ENCODE measurements at regions not wholly inside any gene's neighbourhood (a gene's known extent, or its start where the extent isn't known, plus 50 kb on each side); places are given as distances from the start of the nearest gene placed in this dataset.

DNA sequence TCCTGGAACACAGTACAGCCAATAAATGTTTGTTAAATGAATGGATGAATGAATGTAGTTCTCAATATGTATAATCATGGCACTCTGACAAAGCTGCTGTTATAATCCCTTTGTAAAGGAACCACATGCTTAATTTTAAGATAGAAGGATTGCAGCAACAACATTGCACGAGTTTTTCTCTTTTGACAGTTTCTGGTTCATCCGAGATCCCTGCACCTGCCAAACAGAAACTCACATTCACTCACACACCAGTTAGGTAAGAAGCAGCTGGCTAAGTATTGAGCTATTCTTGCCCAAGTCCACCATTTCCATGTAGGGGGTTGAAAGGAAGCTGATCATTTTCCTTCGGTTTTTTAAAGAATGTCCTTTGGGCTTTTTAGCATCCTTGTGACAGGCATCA, 133.7 kb upstream of the MAP1B start:
- peaks cover 0 to 8% of the 10 kb centered on the region in 2 donors for H3K27me3 Mint-ChIP-seq (ENCODE audit: low read depth in 2 of 2)
- H3K4me3 Mint-ChIP-seq, result no peak overlapping the region
- H3K9me3 Mint-ChIP-seq, result no peaks in the 10 kb centered on the region
- H3K27me3 ChIP-seq (ENCODE audit: control insufficient read depth, insufficient read depth, low read length), result no peaks in the 10 kb centered on the region
- no peak overlapping the region for H3K4me3 ChIP-seq (ENCODE audit: low read length)
- H3K4me1 Mint-ChIP-seq, result no peaks in the 10 kb centered on the region
- H3K9me3 ChIP-seq (ENCODE audit: control insufficient read depth, insufficient read depth, low read length), result no peaks in the 10 kb centered on the region
- ATAC-seq, result no peak
- H3K4me1 ChIP-seq (ENCODE audit: control insufficient read depth, insufficient read depth, low read length), result no peaks in the 10 kb centered on the region
- WGBS (ENCODE audit: insufficient coverage), result 82% methylated on average over 3 of the region's 3 CpGs
- H3K36me3 Mint-ChIP-seq, result no peaks in the 10 kb centered on the region
- H3K36me3 ChIP-seq (ENCODE audit: control insufficient read depth, insufficient read depth, low read length), result no peaks in the 10 kb centered on the region
- no peak for DNase-seq
- H3K27ac Mint-ChIP-seq, result no peak overlapping the region
- TF ChIP-seq, protein P1, sequence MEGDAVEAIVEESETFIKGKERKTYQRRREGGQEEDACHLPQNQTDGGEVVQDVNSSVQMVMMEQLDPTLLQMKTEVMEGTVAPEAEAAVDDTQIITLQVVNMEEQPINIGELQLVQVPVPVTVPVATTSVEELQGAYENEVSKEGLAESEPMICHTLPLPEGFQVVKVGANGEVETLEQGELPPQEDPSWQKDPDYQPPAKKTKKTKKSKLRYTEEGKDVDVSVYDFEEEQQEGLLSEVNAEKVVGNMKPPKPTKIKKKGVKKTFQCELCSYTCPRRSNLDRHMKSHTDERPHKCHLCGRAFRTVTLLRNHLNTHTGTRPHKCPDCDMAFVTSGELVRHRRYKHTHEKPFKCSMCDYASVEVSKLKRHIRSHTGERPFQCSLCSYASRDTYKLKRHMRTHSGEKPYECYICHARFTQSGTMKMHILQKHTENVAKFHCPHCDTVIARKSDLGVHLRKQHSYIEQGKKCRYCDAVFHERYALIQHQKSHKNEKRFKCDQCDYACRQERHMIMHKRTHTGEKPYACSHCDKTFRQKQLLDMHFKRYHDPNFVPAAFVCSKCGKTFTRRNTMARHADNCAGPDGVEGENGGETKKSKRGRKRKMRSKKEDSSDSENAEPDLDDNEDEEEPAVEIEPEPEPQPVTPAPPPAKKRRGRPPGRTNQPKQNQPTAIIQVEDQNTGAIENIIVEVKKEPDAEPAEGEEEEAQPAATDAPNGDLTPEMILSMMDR (IDR thresholded peaks at IDR 0.05), result no peak
- intact Hi-C loops (cut with micrococcal nuclease), result no loop called here
- H3K27ac ChIP-seq (ENCODE audit: low read length), result no peak overlapping the region

DNA sequence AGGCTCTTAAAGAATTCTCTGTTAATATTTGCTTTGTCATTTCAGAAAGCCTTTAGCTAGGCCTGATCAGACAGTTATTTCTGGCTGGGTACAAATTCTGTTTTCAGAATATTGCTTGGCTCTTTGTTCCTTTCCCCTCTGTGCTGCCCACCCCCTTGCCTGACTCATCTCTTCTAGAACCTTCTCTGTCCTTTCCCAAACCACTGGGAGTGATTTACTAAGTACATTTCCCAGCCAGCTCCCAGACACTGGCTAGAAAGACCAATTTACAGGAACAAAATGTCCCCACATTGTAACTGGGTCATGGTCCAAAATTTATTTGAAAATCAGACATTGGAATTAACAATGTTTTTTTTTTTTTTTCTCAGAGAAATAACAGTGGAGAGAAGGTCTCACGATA, 133.1 kb upstream of the MAP1B start:
- H3K27ac ChIP-seq (ENCODE audit: low read length), result no peak overlapping the region
- DNase-seq, result no peak
- Mint-ChIP-seq H3K4me1 (no peaks in the 10 kb centered on the region), H3K27ac (no peak overlapping the region), H3K36me3 (no peaks in the 10 kb centered on the region), H3K9me3 (no peaks in the 10 kb centered on the region), H3K4me3 (no peak overlapping the region), H3K27me3 (ENCODE audit: low read depth in 2 of 2) (peaks cover 0 to 8% of the 10 kb centered on the region in 2 donors)
- intact Hi-C loops (cut with micrococcal nuclease), result no loop called here
- TF ChIP-seq, protein P1 (IDR thresholded peaks at IDR 0.05), result no peak
- no CpG with 5 or more reads among the region's 1 CpG for WGBS (ENCODE audit: insufficient coverage)
- no peak overlapping the region for H3K4me3 ChIP-seq (ENCODE audit: low read length)
- H3K27me3 ChIP-seq (ENCODE audit: control insufficient read depth, insufficient read depth, low read length), result no peaks in the 10 kb centered on the region
- ATAC-seq, result no peak
- no peaks in the 10 kb centered on the region for H3K36me3 ChIP-seq (ENCODE audit: control insufficient read depth, insufficient read depth, low read length)
- H3K9me3 ChIP-seq (ENCODE audit: control insufficient read depth, insufficient read depth, low read length), result no peaks in the 10 kb centered on the region
- no peaks in the 10 kb centered on the region for H3K4me1 ChIP-seq (ENCODE audit: control insufficient read depth, insufficient read depth, low read length)

DNA sequence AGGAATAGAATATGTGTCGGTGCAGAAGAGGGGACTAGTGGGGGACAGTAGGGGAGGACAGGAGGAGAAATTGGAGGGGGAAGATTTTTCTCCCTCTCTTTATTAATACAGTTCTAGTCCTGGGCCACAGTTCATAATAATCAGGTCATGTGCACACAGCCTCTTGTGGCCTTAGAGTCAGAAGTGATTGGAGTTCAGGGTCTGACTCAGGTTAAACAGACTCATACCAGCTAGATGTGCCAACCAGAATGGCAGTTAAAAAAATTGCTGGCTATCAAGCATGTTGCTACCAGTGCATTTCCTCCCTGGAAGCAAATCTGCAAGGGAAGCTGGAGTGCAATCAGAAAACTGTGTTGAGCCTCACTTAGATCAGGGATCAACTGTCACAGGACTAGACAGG, 132.7 kb upstream of the MAP1B start:
- H3K27me3 Mint-ChIP-seq (ENCODE audit: low read depth in 2 of 2), result peaks cover 0 to 5% of the 10 kb centered on the region in 2 donors
- no peak for DNase-seq

DNA sequence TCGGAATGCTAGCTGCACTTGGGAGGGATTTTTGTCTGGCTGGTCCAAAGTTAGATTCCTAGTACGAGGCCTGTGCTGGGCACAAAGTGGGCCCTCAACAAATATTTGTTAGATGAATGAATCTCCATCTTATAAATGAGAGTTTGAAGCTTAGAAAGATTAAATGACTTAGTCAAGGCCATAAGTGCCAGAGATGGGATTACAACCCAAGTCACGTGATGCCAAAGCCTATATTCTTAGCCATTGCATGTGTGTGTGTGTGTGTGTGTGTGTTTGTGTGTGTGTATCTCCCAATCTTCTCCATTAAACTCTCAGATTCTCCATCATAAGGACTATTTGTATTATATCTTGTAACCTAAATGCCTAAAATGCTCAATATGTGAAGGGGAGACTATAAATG, 130.8 kb upstream of the MAP1B start:
- H3K9me3 Mint-ChIP-seq, result peaks cover 0 to 2% of the 10 kb centered on the region in 2 donors
- Histone ChIP-seq H3K4me3 (ENCODE audit: low read length) (no peak overlapping the region), H3K27me3 (ENCODE audit: control insufficient read depth, insufficient read depth, low read length) (no peaks in the 10 kb centered on the region), H3K27ac (ENCODE audit: low read length) (no peak overlapping the region), H3K4me1 (ENCODE audit: control insufficient read depth, insufficient read depth, low read length) (no peaks in the 10 kb centered on the region), H3K9me3 (ENCODE audit: control insufficient read depth, insufficient read depth, low read length) (no peaks in the 10 kb centered on the region), H3K36me3 (ENCODE audit: control insufficient read depth, insufficient read depth, low read length) (no peaks in the 10 kb centered on the region)
- TF ChIP-seq, protein P1 (IDR thresholded peaks at IDR 0.05), result no peak
- H3K4me3 Mint-ChIP-seq, result no peak overlapping the region
- H3K4me1 Mint-ChIP-seq, result no peaks in the 10 kb centered on the region
- peaks cover 5 to 8% of the 10 kb centered on the region in 2 donors for H3K27me3 Mint-ChIP-seq (ENCODE audit: low read depth in 2 of 2)
- ATAC-seq, result no peak
- no peaks in the 10 kb centered on the region for H3K36me3 Mint-ChIP-seq
- intact Hi-C loops (cut with micrococcal nuclease), result no loop called here
- no peak overlapping the region for H3K27ac Mint-ChIP-seq
- WGBS (ENCODE audit: insufficient coverage), result 78% methylated on average over 3 of the region's 3 CpGs
- no peak for DNase-seq

More for the DNA sequence above, 132.7 kb upstream of the MAP1B start:
- no peak overlapping the region for H3K27ac ChIP-seq (ENCODE audit: low read length)
- H3K36me3 ChIP-seq (ENCODE audit: control insufficient read depth, insufficient read depth, low read length), result no peaks in the 10 kb centered on the region
- H3K9me3 ChIP-seq (ENCODE audit: control insufficient read depth, insufficient read depth, low read length), result no peaks in the 10 kb centered on the region
- ATAC-seq, result no peak
- intact Hi-C loops (cut with micrococcal nuclease), result no loop called here
- H3K27me3 ChIP-seq (ENCODE audit: control insufficient read depth, insufficient read depth, low read length), result no peaks in the 10 kb centered on the region
- H3K4me3 ChIP-seq (ENCODE audit: low read length), result no peak overlapping the region
- WGBS (ENCODE audit: insufficient coverage), result no CpG with 5 or more reads among the region's 1 CpG
- TF ChIP-seq, protein P1 (IDR thresholded peaks at IDR 0.05), result no peak
- H3K4me1 ChIP-seq (ENCODE audit: control insufficient read depth, insufficient read depth, low read length), result no peaks in the 10 kb centered on the region
- Mint-ChIP-seq H3K36me3 (no peaks in the 10 kb centered on the region), H3K4me3 (no peak overlapping the region), H3K27ac (no peak overlapping the region), H3K4me1 (no peaks in the 10 kb centered on the region), H3K9me3 (no peaks in the 10 kb centered on the region)
